ENCODE measurements at regions not wholly inside any gene's neighbourhood (a gene's known extent, or its start where the extent isn't known, plus 50 kb on each side); places are given as distances from the start of the nearest gene placed in this dataset.

GRCh38 chr14:98542316-98542715 is 729.7 kb downstream of the BCL11B start:
- peaks cover 30% of the 10 kb centered on the region for H3K9me3 ChIP-seq (ENCODE audit: control insufficient read depth, insufficient read depth, low read length)
- no peak overlapping the region for H3K27ac ChIP-seq (ENCODE audit: low read depth, low read length)
- POLR2A ChIA-PET: interaction anchor here (0.6 kb wide), 1 partner anchor 59 kb away, joined by 4 read pairs; no protein-coding TSS in a partner anchor
- no peak for DNase-seq (ENCODE audit: low read depth, low spot score)
- no peaks in the 10 kb centered on the region for H3K27me3 ChIP-seq (ENCODE audit: control insufficient read depth, insufficient read depth, low read length)
- TF ChIP-seq, protein P1, sequence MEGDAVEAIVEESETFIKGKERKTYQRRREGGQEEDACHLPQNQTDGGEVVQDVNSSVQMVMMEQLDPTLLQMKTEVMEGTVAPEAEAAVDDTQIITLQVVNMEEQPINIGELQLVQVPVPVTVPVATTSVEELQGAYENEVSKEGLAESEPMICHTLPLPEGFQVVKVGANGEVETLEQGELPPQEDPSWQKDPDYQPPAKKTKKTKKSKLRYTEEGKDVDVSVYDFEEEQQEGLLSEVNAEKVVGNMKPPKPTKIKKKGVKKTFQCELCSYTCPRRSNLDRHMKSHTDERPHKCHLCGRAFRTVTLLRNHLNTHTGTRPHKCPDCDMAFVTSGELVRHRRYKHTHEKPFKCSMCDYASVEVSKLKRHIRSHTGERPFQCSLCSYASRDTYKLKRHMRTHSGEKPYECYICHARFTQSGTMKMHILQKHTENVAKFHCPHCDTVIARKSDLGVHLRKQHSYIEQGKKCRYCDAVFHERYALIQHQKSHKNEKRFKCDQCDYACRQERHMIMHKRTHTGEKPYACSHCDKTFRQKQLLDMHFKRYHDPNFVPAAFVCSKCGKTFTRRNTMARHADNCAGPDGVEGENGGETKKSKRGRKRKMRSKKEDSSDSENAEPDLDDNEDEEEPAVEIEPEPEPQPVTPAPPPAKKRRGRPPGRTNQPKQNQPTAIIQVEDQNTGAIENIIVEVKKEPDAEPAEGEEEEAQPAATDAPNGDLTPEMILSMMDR (IDR thresholded peaks at IDR 0.05; ENCODE audit: low read depth, low read length): no peak
- H3K4me3 ChIP-seq (ENCODE audit: low read depth, low read length): no peak overlapping the region
- CTCF ChIA-PET: no interaction called here

GRCh38 chr14:98543074-98543473 is 728.9 kb downstream of the BCL11B start:
- ChIA-PET POLR2A (interaction anchor here (0.6 kb wide), 1 partner anchor 58 kb away, joined by 4 read pairs; no protein-coding TSS in a partner anchor), CTCF (no interaction called here)
- TF ChIP-seq, protein P1 (IDR thresholded peaks at IDR 0.05; ENCODE audit: low read depth, low read length): no peak
- Histone ChIP-seq H3K9me3 (ENCODE audit: control insufficient read depth, insufficient read depth, low read length) (peaks cover 30% of the 10 kb centered on the region), H3K27me3 (ENCODE audit: control insufficient read depth, insufficient read depth, low read length) (no peaks in the 10 kb centered on the region), H3K4me3 (ENCODE audit: low read depth, low read length) (no peak overlapping the region), H3K27ac (ENCODE audit: low read depth, low read length) (no peak overlapping the region)
- no peak for DNase-seq (ENCODE audit: low read depth, low spot score)

DNA sequence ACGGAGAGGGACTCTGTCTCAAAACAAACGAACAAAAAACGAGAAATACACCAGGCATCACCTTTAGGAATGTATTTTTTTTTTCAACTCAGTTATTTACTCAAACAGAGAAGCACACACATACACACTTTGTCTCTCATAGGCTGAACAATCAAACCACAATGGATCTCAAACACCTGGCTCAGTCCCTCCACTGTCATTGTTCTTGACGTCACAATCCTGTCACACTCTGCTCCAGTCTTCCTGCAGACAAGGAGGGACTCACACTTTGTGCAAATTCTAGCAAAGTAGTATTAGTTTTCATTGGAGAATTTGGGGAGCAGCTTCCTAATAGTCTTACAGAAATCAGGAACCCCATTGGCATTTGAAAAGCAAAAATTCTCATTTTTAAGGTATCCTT is 727.8 kb downstream of the BCL11B start:
- POLR2A ChIA-PET: no interaction called here
- CTCF ChIA-PET: no interaction called here

GRCh38 chr14:98545181-98545580 is 726.8 kb downstream of the BCL11B start:
- no peak overlapping the region for H3K27ac ChIP-seq (ENCODE audit: low read depth, low read length)
- peaks cover 16% of the 10 kb centered on the region for H3K9me3 ChIP-seq (ENCODE audit: control insufficient read depth, insufficient read depth, low read length)
- H3K4me3 ChIP-seq (ENCODE audit: low read depth, low read length): no peak overlapping the region
- TF ChIP-seq, protein P1 (IDR thresholded peaks at IDR 0.05; ENCODE audit: low read depth, low read length): no peak
- CTCF ChIA-PET: no interaction called here
- DNase-seq (ENCODE audit: low read depth, low spot score): no peak
- POLR2A ChIA-PET: no interaction called here
- H3K27me3 ChIP-seq (ENCODE audit: control insufficient read depth, insufficient read depth, low read length): no peaks in the 10 kb centered on the region

More for the DNA sequence above, 727.8 kb downstream of the BCL11B start:
- Histone ChIP-seq H3K27ac (ENCODE audit: low read depth, low read length) (no peak overlapping the region), H3K27me3 (ENCODE audit: control insufficient read depth, insufficient read depth, low read length) (no peaks in the 10 kb centered on the region), H3K4me3 (ENCODE audit: low read depth, low read length) (no peak overlapping the region), H3K9me3 (ENCODE audit: control insufficient read depth, insufficient read depth, low read length) (peaks cover 22% of the 10 kb centered on the region)
- no peak for DNase-seq (ENCODE audit: low read depth, low spot score)
- TF ChIP-seq, protein P1 (IDR thresholded peaks at IDR 0.05; ENCODE audit: low read depth, low read length): no peak

GRCh38 chr14:98548071-98548686 is 723.8 kb downstream of the BCL11B start:
- TF ChIP-seq, protein P1 (IDR thresholded peaks at IDR 0.05; ENCODE audit: low read depth, low read length): no peak
- DNase-seq (ENCODE audit: low read depth, low spot score): no peak
- ChIA-PET CTCF (no interaction called here), POLR2A (no interaction called here)
- Histone ChIP-seq H3K9me3 (ENCODE audit: control insufficient read depth, insufficient read depth, low read length) (peaks cover 21% of the 10 kb centered on the region), H3K4me3 (ENCODE audit: low read depth, low read length) (no peak overlapping the region), H3K27me3 (ENCODE audit: control insufficient read depth, insufficient read depth, low read length) (no peaks in the 10 kb centered on the region), H3K27ac (ENCODE audit: low read depth, low read length) (no peak overlapping the region)

Data from AG04450 (cell line).